GM18870 (cell line): ENCODE measurements at regions not wholly inside any gene's neighbourhood (a gene's known extent, or its start where the extent isn't known, plus 50 kb on each side); places are given as distances from the start of the nearest gene placed in this dataset.
"Not testable (repeated sequence)": the region's sequence is repeated elsewhere in the genome, so short reads cannot be mapped to it uniquely, and the experiment has no call there.

Experiments used
- ATAC-seq: cut with Tn5 transposase; IDR thresholded peaks from one replicate; pipeline ENCODE4 v1.9.1; 2021; ENCODE audit warnings: moderate library complexity; ENCODE audit not compliant: unreplicated experiment

DNA sequence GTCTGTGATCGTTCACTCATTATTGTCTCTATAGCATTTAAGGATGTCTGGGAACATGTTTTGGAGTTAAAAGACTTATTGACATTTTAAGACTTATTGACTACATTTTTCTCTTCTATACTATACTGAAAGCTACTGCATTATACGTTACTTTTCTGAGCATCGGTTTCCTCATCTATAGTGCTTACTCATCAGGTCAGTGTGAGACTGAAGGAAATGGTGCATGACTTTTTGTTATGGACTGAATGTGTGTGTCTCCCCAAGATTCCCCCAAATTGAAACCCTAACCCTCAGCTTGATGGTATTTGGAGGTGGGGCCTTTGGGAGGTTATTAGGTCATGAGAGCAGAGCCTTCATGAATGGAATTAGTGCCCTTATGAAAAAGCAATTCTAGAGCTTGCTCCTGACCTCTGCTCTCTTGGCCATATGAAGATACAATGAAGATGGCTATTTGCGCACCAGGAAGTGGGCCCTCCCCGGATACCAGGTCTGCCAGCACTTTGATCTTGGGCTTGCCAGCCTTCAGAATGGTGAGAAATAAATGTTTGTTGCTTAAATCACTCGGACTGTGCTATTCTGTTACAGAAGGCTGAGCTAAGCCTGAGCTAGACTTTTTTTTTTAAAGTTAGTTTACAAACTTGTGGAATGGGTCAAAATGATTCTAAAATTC is 243.7 kb upstream of the RREB1 start:
- no peak for ATAC-seq

DNA sequence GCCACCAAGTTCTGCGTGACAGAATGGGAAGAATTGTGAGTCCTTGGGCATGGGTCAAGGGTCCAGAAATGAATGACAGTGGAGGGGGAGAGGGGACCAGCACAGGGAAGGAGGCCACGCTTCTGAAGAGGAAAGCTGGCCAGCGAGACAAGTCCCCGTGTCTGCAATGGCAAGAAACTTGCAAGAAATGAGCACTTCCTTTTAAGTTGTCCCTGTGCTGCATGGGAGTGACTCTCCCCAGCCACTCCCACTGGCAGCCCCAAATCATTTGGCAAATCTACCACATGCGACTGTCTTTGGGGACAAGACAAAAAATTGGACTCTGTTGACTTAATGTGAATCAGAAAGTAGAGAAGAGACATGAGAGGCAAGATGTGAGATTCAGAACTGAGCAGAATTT is 242.2 kb upstream of the RREB1 start:
- no peak for ATAC-seq

DNA sequence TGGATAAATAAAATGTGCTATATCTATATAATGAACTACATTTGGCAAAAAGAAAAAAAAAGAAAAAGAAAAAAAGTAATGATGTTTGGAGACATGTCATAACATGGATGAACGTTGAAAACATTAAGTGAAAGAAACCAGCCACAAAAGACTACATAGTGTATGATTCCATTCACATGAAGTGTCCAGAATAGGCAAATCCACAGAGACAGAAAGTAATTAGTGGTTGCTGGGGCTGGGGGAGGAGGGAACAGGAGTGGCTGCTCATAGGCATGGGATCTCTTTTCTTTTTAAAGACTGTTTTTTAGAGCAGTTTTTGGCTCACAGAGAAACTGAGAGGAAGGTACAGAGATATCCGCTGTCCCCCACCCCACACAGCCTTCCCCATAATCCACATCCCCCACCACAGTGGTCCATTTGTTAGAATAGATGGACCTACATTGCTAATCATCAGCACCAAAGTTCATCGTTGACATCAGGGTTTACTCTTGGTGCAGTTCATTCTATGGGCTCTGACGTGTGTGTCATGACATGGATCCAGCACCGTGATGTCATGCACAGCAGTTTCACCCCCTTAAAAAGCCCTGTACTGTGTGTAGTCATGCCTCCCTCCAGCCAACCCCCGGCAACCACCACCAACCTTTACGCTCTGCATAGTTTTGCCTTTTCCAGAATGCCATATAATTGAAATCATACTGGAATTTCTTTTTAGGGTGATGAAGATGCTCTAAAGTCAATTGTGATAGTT is 240.9 kb upstream of the RREB1 start:
- no peak for ATAC-seq

DNA sequence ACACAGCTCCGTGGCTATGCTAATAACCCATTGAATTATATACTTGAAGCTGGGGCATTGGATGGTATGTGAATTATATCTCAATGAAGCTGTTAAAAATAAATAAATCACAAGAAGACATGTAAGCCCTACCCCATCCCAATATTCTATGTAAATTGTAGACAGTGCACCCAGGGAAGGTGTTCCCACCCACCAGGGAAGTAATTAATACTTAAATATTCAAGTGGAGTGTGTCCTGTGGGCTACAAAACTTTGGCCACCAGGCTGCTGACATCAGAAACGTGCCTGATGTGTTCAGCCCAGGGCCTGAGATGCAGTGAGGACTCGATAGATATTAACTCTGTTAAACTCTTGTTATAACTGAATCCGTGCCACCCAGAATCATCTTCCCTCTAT is 240.4 kb upstream of the RREB1 start:
- ATAC-seq: no peak

DNA sequence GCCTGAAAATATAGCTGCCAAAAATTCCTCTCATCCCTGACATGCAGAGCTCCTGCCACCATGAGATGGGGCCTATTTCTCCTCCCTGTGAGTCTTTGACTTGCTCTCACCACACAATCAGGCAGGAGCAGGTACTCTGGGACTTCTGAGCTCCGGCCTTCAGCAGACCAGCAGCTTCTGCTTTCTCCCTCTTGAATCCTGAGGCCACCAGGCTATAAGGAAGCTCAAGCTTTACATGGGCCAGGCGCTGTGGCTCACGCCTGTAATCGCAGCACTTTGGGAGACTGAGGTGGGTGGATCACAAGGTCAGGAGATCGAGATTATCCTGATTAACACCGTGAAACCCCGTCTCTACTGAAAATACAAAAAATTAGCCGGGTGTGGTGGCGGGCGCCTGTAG is 238.7 kb upstream of the RREB1 start:
- no peak for ATAC-seq

DNA sequence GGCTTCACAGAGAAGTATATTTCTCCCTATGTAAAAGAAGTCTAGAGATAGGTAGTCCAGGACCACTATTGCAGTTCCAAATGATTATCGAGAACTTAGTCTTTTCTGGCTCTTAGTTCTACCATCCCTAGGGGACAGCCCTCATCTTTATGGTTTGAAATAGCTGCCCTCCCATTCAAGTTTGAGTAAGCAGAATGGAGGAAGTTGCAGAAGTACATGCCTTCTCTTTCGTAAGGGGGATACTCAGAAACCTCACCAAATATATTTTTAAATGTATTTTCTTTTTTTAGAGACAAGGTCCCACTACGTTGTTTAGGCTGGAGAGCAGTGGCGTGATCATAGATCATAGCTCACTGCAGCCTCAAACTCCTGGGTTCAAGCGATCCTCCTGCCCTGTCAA is 236.8 kb upstream of the RREB1 start:
- ATAC-seq: no peak

DNA sequence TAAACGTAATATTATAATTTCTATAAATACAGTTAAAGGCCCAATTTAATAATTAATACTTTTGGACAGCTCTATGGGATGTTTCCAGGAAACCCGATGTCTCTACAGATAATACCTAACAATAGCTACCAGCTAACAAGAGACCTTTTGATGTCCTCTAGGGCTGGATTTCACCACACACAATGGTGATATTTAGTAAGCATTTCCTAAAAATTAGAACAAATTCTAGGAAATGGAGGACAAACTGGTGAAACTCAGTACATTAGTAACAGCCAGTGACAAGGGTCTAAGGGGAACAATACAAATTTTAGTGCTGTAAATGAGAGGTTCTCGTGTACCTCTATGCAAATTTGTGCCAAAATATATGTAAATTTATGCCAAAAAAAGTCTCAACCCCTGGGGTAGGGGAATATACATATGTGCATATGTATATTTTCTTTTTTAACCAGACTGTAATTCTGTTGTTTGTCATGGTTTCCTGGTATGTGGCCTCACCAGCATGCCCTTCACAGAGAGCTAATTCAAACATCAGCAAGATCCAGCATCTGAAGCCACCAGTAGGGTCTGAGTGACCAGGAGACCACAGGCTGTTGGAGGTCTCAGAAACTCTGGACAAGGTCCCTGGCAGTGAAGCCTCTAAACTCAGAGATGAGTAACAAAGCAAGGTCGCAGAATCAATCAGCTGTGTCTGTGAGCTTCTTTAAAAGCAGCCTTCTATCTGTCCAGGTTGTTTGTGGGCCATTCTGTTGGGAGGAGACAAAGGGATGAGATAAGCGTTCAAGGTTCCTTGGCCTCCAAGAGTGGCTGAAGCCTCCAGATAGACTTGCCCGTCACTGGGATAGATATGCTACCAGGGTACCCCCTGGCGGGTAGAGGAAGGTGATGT is 235.1 kb upstream of the RREB1 start:
- ATAC-seq: no peak

DNA sequence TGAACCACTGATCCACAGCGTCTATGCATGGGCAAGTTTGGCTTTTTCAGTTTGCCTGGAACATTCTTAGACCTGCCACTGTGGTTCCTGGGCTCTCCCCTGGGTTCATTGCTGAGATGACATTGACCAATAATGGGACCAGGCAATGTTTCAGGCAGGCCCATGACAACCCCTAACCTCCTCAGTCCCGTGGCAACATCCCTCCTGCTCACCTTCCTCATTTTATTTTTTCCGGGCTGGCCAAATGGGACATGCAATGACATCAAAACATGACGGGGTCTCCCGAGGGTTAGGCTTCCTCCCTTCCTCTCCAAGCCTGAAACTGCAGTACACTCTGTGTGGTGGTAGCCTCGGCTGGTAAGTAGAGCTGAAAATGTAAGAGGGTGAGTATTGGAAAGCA is 234.0 kb upstream of the RREB1 start:
- ATAC-seq: no peak

DNA sequence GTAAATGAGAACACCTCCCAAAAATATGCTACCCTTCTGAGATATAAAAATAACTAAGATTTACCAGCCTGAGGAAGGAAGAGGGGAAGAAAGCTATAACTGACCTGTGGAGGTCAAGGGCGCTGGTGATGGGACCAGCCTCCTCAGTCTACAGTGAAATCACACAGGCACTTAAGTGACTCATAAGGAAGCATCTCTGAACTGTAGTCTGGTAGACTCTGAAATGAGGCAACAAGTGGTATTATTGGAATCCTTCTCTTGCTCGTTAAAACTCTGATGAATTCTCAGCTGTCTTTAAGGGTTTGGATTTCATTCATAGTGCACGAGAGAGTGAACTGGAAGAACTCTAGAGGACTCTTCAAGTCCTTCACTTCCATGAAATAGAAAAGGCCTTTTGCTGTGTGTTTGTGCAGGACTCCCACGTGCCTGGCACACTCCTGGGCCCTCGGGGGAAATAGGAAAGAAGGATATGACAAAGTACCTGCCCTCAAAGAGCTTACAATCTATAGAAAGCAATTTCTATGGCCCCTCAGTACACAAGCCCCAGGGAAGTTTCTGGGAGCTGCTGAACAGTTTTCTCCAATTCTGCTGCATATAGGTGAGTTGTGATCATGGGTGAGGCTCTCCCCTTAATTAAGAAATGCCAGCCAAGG is 231.8 kb upstream of the RREB1 start:
- ATAC-seq: no peak

DNA sequence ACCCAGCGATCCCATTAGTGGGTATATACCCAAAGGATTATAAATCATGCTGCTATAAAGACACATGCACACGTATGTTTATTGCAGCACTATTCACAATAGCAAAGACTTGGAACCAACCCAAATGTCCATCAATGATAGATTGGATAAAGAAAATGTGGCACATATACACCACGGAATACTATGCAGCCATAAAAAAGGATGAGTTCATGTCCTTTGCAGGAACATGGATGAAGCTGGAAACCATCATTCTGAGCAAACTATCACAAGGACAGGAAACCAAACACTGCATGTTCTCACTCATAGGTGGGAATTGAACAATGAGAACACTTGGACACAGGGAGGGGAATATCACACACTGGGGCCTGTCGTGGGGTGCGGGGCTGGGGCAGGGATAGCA is 230.0 kb upstream of the RREB1 start:
- not testable (repeated sequence) for ATAC-seq

DNA sequence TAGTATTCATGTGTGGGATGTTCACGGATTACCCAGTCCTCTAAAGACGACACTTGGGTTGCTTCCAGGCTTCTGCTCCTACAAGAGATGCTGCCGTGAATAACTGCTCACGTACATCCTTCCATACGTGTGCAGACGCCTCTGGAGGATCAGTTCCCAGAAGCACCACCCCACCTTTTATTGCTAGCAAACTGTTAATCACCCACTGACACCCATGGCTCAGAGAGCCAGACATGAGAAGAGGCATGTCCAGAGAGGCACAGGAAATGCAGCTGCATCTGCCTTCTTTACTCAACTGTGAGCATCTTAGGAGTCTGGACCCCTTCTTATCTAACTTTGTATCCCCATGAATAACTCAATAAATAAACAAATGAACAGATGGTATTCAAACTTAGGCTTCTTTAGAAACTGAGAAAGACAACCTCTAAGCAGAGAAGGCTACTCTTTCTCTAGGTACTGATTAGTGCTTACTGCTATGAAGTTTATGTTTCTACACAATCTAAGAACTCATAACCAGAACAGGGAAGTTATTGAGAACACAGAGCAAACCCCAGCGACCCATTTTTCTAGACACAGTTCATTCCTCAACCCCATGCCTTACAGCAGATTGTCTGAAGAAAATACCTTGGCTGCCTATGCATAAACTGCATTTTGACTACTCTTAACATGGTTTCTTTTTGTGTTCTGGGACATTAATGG is 228.7 kb upstream of the RREB1 start:
- no peak for ATAC-seq

DNA sequence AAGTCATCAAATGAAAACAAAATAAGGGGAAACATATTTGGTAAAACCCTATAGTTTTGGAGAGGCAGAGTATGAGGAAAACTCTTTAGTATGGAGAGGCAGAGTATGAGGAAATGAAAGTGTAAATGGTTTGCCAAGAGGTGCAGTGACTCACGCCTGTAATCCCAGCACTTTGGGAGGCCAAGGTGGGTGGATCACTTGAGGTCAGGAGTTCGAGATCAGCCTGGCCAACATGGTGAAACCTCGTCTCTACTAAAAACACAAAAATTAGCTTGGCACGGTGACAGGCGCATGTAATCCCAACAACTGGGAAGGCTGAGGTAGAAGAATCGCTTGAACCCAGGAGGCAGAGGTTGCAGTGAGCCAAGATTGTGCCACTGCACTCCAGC is 228.2 kb upstream of the RREB1 start:
- not testable (repeated sequence) for ATAC-seq

DNA sequence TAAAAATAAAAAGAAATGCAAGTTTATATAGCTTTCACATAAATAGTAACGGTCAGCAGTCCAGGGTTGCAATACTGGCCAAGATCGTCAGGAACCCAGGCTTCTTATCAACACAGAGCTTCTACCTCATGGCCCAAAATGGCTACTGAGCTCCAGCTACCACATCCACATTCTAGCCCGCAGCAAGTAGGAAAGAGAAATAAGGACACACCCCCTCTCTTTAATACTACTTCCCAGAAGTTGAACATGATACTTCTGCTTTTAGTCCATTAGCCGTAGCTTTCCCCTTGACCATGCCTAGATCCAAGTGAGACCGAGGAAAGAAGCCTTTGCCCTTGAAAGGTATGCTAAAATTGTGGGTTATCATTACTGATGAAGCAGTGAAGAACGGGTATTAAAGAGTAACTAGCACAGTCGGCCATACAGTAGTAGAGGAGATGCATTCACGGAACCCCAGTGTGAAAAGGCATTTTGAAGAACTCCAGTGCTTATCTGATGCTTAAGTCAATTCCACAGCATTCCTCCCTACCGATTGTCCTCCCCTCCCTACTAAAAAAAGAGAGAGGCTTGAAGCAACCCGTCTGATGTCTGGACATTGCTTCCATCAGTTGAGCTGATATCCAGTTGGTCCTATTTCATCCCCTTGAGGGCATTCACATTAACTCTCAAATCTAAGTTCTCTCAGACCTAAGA is 226.9 kb upstream of the RREB1 start:
- ATAC-seq: no peak

DNA sequence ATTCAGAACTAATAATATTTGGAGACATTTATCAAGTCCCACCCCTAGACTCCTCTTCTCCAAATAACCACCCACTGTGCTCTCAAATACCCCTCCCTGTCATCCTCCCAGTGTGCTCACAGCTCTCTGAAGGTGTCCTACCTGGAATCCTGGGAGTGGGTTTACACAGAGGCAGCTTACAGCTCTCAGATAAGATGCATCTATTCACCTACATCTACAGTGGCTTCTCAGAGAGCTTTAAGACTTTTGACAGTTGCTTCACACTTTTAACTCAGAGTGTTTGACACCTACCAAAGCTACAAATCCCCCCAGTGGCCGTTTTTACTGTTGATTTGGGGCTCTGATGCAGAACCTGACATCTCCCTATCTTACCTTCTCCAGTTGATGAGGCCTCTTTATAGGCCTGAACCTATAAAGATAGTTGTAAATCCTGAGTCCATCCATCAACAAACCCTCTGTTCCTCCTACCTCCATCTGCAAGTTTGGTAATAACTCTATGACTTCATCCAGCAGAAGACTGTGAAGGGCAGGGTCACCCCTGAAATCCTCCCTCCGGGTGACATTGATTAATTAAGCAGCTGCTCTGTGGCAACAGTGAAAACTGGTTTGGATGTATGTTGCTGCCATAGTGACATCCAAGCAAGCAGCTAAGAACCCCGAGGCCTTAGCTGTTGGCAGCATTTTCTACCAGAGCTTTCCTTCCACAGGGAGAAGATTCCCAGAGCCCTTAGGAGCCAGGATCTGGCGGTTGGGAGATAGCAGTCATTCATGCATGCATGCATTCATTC is 226.1 kb upstream of the RREB1 start:
- no peak for ATAC-seq

DNA sequence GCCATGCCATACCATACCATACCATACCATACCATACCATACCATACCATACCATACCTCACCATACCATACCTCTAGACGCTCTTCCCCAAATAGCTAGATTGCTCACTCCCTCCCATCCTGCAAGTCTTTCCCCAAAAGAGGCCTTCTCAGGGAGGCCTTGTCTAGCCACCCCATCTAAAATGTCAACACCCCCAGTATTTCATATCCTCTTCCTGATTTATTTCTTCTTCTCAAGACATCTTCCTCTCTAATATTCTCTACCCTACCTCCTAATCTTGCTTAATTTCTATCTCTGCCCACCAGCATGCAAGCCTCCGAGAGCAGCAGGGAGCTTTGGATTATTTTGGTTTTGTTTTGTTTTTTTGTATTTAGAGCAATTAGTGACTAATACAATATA is 225.2 kb upstream of the RREB1 start:
- ATAC-seq: no peak

DNA sequence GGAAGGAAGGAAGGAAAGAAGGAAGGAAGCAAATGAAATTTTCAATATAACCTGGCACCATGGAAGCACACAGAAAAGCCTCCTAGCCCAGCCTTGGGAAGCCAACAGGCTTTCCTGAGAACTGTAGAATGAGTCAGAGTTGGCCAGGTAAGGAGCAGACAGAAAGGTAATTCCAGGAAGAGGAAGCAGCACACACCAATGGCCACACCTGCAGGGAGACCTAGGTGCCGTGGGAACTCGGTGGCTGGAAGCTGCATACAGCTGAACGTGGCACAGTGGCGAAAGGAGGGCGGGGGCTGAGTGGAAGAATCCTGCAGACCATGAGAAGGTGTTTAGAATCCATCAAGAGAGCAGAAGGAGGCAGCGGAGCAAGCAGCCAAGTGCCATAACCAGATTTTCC is 224.8 kb upstream of the RREB1 start:
- no peak for ATAC-seq

DNA sequence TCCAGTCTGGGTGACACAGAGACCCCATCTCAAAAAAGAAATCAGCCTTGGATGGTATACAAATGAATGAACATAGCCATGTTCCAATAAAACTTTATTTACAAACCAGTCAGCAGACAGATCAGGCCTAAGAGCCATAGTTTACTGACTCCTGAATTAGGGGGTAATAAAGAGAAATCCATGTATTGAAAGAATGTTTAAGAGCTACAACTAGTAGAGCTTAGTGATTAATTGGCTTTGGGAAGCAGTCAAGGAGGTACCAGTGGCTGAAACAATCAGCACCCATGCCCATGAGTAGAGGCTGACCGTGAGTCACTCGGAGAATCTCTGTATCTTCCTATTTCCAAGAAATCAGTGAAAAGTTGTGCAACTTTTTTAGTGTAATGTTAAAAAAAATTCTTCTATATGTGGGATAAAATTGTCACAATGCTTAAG is 223.6 kb upstream of the RREB1 start:
- no peak for ATAC-seq

DNA sequence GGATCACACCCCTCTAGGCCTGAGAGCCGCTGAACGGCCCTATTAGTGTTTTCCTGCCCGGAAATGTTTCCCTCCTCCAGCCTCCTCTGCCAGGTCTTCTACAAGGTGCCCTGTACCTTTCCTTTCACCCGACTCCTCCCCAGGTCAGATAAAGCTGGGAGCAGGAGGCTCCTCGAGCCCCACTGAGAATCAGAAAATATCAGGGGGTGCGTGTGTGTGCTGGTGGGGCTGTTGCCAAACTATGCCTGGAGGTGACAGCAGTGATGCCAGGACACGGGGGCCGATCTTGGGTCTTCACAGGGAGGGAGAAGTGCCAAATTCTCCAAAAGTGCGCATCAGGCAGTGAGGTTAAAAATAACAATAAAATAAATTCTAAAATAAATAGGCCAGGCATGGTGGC is 222.8 kb upstream of the RREB1 start:
- ATAC-seq: no peak

DNA sequence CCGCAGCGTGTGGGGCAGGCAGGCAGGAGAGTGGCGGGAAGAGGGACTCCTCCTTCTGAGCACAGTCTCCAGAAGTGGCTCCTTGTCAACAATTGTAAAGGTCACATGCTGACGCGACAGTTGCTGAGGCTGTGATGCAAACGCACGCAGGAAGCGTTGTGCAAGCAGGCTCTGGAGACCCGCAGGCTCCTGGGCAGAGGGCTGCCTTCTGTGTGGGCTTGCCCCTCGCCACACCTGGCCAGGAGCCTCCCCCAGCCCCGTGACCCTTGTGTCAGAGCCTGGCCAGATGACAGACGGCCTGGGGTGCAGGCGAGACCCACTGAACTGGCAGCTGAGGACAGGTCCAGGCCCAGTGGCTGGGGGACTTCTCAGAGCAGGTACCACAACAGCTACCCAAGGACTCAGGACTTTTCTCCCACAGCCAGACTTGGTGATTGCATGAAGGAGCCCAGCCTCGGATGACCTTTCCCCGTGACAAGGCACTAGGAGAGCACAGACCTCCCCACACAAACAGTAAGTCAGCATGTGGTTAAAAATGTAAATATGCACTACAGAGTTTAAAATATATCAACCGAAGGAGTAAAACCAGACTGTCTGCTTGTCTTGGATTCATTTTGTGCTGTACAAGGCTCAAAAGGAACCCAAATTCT is 222.1 kb upstream of the RREB1 start:
- ATAC-seq: no peak
